Suppressor macrophage treated with lipopolysaccharide for 4 hours (primary cell): ENCODE measurements at regions not wholly inside any gene's neighbourhood (a gene's known extent, or its start where the extent isn't known, plus 50 kb on each side); places are given as distances from the start of the nearest gene placed in this dataset.
A peak's percentile ranks its signal among the peaks of the same experiment; 100 is the strongest.

Experiments
- DNase-seq: peaks from one replicate; pipeline ENCODE4 v3.0.0-alpha.2; 2020

DNA sequence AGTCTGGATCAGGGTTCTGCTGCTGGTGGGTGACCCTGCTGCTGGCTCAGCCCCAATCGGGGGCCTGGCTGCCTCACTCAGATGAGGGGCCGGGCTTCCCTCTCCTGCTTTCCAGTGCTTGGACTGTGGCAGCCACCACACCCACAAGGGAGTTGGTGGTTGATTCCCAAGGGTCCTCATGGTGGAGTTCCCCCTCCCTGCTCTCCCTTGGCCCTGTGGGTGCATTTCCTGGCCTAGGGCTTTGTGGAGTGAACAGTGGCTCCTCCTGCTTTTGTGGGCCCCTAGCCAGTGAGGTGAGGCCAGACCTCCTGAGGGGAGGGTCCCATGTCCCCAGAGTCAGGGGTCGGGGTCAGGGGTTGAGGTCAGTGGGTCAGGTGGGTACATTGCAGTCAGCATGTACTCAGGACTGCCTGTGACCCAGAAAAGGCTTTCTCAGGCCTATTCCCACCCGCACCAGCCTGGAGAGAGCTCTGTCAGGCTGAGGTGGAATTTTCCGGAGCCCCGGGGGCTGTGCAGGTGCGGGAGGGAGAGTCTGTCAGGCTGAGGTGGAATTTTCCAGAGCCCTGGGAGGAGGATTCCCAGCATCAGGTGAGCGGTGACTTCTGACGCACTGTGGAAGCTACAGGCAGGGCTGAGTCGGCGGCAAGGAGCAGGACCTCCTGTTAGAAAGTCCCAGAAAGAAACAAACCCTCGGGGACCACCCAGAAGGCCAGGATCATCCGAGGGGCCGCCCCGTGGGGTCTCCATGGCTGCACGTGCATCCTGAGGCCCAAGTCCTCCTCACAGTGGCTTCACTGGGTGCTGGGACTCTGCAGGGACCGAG is 94.4 kb upstream of the INSIG1 start:
- DNase-seq = no peak

DNA sequence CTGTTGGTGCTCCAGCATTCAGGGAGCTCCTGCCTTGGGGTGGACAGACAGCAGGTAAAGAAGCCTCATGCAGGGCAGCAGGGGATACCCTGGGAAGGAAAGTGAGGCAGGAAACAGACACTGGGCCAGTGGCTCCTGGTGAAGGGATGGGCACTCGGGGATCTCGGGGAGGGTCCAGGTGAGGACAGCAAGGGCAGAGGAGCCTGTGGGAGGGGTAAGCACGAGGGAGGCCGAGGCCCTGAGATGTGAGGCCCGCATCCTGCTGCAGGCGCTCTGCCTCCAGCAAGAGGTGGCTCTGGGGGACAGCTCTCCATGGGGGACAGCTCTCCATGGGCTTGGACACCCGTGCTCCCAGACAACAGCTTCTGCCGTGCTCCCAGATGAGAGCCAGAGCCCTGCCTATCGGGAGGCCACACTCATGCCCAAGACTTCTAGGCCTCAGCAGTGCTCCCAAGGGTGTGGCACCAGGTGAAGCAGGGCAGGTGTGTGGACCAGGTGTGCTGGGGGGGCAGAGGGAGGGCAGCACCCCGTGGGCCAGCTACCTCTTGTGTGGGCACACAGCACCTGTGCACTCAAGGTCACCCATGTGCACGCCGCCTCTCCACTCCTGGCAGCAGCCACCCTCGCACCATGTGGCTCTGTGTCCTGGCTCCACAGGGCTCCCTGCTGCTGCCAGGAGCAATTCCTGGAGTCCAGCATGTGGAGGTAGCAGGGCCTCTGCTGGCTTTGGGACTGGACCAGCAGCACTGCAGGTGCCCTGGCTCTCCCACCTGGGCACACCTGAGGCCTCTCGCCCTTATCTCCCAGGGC is 93.6 kb upstream of the INSIG1 start:
- no peak for DNase-seq

DNA sequence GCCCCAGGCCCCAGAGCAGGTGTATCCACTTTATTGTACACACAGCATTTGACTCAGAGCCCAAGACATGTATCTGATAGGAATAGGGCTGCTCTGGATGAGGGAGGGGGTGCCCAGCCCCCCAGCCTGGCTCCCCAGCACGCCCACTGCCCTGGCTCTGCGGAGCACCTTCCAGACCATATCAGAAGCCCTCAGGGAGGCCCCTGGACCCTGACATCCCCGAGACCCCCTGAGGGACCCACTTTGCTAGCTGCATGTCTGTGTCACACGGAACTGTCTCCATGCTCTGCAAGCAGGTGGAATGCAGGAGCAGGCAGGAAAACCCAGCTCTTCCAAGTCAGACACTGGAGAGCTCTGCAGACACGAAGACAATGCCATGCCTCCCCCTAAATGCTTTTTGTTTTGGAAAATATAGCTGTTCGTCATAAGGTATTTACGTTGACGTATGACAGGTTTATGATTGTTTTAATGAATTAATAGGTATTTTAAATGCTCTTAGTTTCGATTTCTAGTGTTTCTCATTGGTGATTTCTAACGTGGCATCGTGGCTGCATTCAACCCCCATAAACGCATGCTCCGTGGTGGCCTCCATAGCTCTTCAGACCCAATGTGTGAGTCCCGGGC is 92.8 kb upstream of the INSIG1 start:
- DNase-seq = no peak

- DNase-seq = peak; percentile 98
Measured at GRCh38 chr7:155205368-155206317, 92.0 kb upstream of the INSIG1 start.

GRCh38 chr7:155206318-155207020 is 91.2 kb upstream of the INSIG1 start:
- peak; percentile 95 for DNase-seq

- no peak for DNase-seq
Measured at GRCh38 chr7:155207326-155208002, 90.2 kb upstream of the INSIG1 start.

GRCh38 chr7:155208681-155209477 is 88.8 kb upstream of the INSIG1 start:
- DNase-seq = peak; percentile 24

DNA sequence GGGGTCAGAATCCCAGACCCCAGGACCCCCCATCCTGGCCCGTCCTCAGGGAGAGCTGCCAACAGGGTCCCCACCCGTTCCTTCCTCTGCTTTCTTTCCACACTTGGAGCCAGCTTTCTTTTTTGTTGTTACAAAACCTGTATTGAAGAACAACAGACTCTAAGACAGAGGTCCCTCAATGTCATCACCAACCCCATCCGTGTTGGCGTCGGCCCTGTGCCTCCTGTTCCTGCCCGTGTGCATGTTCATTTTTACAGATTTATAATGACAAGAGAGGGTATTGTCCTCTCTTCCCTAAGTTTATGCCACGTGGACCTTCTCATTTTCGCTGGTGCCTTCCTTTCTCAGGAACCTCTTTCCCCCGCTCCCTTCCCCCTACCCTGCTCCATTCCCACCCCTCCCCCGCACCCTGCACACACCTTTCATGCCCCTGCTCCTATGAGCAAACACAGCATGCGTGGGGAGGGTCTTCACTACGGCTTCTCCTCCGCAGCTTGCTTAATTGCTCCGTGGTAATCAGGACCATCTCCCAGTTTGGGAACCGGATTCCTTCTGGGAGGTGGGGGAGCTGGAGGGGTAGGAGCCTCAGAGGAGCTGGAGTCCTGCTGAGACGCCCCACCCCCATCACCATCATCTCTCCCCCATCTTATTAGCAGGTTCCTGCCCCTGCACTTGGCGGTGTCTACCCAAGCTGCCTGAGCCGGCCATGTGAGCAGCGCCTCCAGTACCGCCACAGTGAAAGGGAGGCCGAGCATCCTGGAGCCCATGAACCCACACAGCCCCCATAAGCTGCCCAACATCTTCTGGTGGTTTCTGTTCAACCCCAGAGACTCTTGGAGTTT is 88.0 kb upstream of the INSIG1 start:
- DNase-seq = no peak

DNA sequence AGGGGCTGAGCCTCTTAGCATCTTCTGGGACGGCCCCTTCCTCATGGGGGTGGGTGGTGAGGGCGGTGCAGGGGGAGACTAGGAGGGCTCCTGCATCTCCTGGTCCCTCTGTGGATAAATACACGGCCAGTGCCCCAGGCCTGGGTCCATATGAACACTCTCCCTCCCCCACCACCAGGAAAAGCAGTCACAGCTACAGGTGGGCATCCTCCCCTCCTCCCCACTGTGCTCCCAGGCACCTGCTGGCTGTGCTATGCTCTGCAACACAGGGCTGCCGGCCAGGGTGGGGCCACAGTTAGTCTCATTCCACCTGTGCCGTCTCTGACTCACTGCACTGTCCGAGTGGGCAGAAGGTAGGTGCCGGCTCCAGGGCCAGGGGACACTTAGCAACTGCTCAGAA is 87.3 kb upstream of the INSIG1 start:
- DNase-seq = no peak

- no peak for DNase-seq
Measured at GRCh38 chr7:155211173-155211572, 86.5 kb upstream of the INSIG1 start.

DNA sequence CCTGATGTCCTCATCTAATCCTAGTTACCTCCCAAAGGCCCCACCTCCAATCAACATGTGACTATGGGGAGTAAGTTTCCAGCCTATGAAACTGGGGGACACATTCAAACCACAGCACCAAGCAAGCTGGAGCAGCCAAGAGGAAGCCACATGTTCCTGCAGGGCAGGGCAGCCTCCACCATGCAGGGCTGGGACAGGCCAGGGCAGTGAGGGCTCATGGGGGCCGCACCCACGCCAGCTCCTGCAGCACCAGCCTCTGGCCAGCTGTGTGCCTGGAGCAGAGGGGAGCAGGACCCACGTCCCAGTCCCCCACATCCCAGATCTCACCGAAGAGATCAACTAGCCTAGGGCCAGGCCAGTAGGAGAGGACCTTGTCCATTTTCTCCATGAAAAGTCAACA is 85.9 kb upstream of the INSIG1 start:
- no peak for DNase-seq

DNA sequence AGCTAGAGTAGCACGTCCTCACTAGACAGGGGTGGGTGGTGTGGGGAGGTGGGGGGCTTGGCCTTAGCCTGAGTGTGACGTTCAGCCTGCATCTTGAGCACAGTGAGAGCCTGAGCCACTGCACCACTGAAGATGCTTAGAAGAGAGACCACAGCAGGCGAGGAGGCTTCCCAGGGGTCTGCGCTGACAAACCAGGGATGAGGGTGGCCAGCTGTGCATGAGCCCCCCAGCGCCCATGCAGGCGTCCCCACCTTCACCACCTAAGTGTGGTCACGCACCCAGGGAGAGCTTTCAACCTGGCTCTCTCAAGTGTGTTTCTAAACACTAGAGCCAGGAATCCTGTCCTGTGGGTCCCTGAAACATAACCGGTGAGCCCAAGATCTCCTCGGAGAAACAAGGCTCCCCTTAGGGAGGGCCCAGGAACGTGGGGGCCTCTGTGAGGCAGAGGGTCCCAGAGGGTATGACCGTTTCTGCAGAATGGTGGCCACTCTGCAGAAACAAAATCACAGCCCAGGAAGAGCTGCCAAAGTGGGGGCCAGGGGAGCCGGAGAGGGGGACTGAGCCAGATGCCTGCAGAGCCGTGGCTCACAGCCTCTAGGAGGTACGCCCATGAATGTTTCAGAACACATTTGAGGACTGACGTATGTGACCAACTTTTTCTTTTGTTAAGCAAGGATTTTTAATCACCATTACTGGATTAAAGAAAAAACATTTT is 85.2 kb upstream of the INSIG1 start:
- DNase-seq = no peak

GRCh38 chr7:155213385-155213784 is 84.3 kb upstream of the INSIG1 start:
- no peak for DNase-seq

DNA sequence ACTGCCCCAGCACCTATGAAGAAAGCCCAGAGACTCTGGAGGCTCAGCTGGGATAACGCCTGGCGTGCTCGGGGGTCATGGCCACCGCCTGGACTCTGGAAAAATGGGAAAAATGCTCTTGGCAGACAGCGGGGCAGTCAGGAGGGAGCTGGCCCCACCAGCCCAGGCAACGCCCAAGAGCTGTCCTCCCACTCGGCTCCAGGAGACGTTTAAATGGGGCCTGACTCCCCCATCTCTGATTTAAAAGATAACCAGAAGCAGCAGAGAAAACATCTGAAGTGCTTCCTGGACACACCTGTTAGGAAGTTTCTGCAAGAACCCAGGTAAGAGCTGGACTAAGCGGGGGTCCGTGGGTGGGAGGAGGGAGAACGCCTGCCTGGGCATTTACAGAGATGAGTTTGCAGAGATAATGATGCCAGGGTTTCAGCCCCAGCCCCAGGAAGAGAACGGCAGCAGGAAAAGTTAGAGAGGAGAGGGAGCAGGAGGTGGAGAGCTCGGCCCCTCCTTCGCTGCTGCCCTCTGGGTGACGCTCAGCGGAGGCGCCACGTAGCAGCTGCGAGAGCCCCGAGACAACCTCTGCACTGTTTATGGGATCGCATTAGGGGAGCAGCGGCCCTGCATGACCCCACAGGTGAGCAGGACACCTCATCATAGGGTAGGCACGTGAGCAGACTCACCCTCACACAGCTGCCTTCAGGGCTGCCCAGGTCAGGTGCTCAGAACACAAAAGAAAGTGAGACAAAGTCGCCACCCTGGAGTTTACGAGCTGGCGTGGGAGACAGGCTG is 83.5 kb upstream of the INSIG1 start:
- no peak for DNase-seq

GRCh38 chr7:155215576-155216325 is 81.9 kb upstream of the INSIG1 start:
- DNase-seq = no peak

- peak; percentile 26 for DNase-seq
Measured at GRCh38 chr7:155216475-155217272, 81.0 kb upstream of the INSIG1 start.
